ENCODE measurements at regions not wholly inside any gene's neighbourhood (a gene's known extent, or its start where the extent isn't known, plus 50 kb on each side); places are given as distances from the start of the nearest gene placed in this dataset.

GRCh38 chrX:39682778-39683177 lies 415.0 kb downstream of the BCOR start:
- no peak for TF ChIP-seq CTCF (IDR thresholded peaks at IDR 0.05)
- no peak for TF ChIP-seq POLR2A (IDR thresholded peaks at IDR 0.05)

All from body of pancreas (tissue), 4 donors.